Esophagus squamous epithelium (tissue), 4 donors: ENCODE measurements at regions not wholly inside any gene's neighbourhood (a gene's known extent, or its start where the extent isn't known, plus 50 kb on each side); places are given as distances from the start of the nearest gene placed in this dataset.

Source experiments
- CTCF ChIP-seq, 6 experiments: fragments of 450-650 bp in 4 of 6; fragments of 200-600 bp in 2 of 6; sonication (generic) in 2 of 6; IDR thresholded peaks; one replicate each; pipeline ENCODE4 v1.5.1; 2016 to 2019; ENCODE audit warnings: antibody characterized with exemption in 6 of 6, mild to moderate bottlenecking in 4 of 6, moderate library complexity in 4 of 6
- POLR2A ChIP-seq, 4 donors: fragments of 450-650 bp; IDR thresholded peaks; one replicate each; pipeline ENCODE4 v1.6.1; 2017; ENCODE audit warnings: antibody characterized with exemption in 4 of 4, mild to moderate bottlenecking in 4 of 4, moderate library complexity in 3 of 4

- TF ChIP-seq POLR2A (IDR thresholded peaks at IDR 0.05) (no peak), CTCF (IDR thresholded peaks at IDR 0.05) (no peak)
Measured at GRCh38 chr1:110774398-110774797, 98.5 kb upstream of the CD53 start.
